ENCODE measurements at regions not wholly inside any gene's neighbourhood (a gene's known extent, or its start where the extent isn't known, plus 50 kb on each side); places are given as distances from the start of the nearest gene placed in this dataset.

GRCh38 chr2:167702227-167702626 is 545.2 kb downstream of the STK39 start:
- no peak for TF ChIP-seq CTCF (IDR thresholded peaks at IDR 0.05)
- no peak for TF ChIP-seq POLR2A (IDR thresholded peaks at IDR 0.05)

Data from transverse colon (tissue), 3 donors.